NCI-H146 treated with DMSO at 0.1 percent for 48 hours (cell line): ENCODE measurements at regions not wholly inside any gene's neighbourhood (a gene's known extent, or its start where the extent isn't known, plus 50 kb on each side); places are given as distances from the start of the nearest gene placed in this dataset.

ENCODE experiments used
- DNase-seq: peaks from one replicate; lab custom pipeline; 2025; ENCODE audit not compliant: unreplicated experiment; lab: John Stamatoyannopoulos, UW

GRCh38 chr2:139963863-139964355 is 1183.7 kb upstream of the NXPH2 start:
- DNase-seq = no peak

GRCh38 chr2:139949242-139949972 is 1169.2 kb upstream of the NXPH2 start:
- no peak for DNase-seq

- no peak for DNase-seq
Observed at GRCh38 chr2:139946690-139947089, 1166.5 kb upstream of the NXPH2 start.

GRCh38 chr2:139940686-139941085 is 1160.5 kb upstream of the NXPH2 start:
- no peak for DNase-seq

GRCh38 chr2:139925903-139926302 is 1145.7 kb upstream of the NXPH2 start:
- DNase-seq = no peak

- DNase-seq = no peak
Observed at GRCh38 chr2:139924070-139924469, 1143.9 kb upstream of the NXPH2 start.

GRCh38 chr2:139918982-139919381 is 1138.8 kb upstream of the NXPH2 start:
- no peak for DNase-seq

- DNase-seq = no peak
Observed at GRCh38 chr2:139917690-139918384, 1137.6 kb upstream of the NXPH2 start.

GRCh38 chr2:139916822-139917221 is 1136.6 kb upstream of the NXPH2 start:
- DNase-seq = no peak

GRCh38 chr2:139911160-139911559 is 1131.0 kb upstream of the NXPH2 start:
- no peak for DNase-seq

- DNase-seq = no peak
Observed at GRCh38 chr2:139909136-139909535, 1128.9 kb upstream of the NXPH2 start.

- no peak for DNase-seq
Observed at GRCh38 chr2:139905624-139906023, 1125.4 kb upstream of the NXPH2 start.

- no peak for DNase-seq
Observed at GRCh38 chr2:139891636-139892035, 1111.4 kb upstream of the NXPH2 start.

- DNase-seq = no peak
Observed at GRCh38 chr2:139885921-139886498, 1105.8 kb upstream of the NXPH2 start.

GRCh38 chr2:139876964-139877363 is 1096.8 kb upstream of the NXPH2 start:
- DNase-seq = no peak

GRCh38 chr2:139876321-139876720 is 1096.1 kb upstream of the NXPH2 start:
- DNase-seq = no peak

- DNase-seq = no peak
Observed at GRCh38 chr2:139872503-139872902, 1092.3 kb upstream of the NXPH2 start.

- DNase-seq = no peak
Observed at GRCh38 chr2:139872032-139872431, 1091.8 kb upstream of the NXPH2 start.

- DNase-seq = no peak
Observed at GRCh38 chr2:139867601-139868226, 1087.5 kb upstream of the NXPH2 start.

GRCh38 chr2:139864821-139865302 is 1084.7 kb upstream of the NXPH2 start:
- DNase-seq = no peak

GRCh38 chr2:139854769-139855483 is 1074.7 kb upstream of the NXPH2 start:
- DNase-seq = no peak
